ENCODE measurements at regions not wholly inside any gene's neighbourhood (a gene's known extent, or its start where the extent isn't known, plus 50 kb on each side); places are given as distances from the start of the nearest gene placed in this dataset.

DNA sequence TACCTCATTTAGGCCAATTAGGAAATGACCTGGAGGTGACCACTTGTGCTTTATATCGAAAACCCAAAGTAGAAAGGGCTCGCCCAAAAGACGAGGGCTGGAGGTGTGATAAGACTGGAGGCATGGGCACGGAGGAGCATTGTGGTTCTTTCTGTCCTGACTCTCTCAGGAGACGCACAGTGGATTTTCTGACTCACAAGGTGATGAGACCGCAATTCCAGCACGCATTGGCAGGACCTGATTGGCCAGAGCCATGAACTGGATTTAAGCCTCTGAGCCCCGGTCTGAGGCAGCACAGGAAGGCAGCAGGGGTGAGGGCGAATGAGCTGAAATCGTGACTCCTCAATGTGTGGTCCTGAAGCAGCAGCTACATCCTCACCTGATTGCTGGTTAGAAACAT is 559.1 kb upstream of the SALL1 start:
- no peak for TF ChIP-seq GATA2 (IDR thresholded peaks at IDR 0.05; ENCODE audit: low read depth, low read length)
- no peak for TF ChIP-seq GATA3 (IDR thresholded peaks at IDR 0.05; ENCODE audit: low read depth, low read length)

All from SH-SY5Y (cell line).